ENCODE measurements at regions not wholly inside any gene's neighbourhood (a gene's known extent, or its start where the extent isn't known, plus 50 kb on each side); places are given as distances from the start of the nearest gene placed in this dataset.

DNA sequence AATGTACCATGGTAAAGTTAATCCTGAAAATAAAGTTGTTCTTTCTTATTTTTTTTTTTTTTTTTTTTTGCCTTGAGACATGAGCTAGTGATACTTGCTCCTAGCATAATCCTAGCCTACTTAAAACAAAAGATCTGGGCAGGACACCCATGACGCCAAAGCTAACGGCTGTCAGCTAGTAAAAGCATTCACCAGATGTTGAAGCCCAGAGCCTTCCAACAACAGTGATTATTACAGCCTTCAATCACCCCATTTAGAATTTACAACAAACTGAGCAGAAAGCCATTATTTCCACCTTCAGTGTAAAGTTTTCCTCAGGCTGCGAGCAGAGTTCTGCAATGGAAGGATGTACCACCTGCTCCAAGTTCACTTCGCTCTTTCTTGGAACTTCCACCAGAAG, 259.5 kb downstream of the SP3 start:
- intact Hi-C loops (cut with DNase I), result no loop called here
- Histone ChIP-seq H3K9me3 (no peaks in the 10 kb centered on the region), H3K27me3 (peaks cover 0 to 7% (median 0%) of the 10 kb centered on the region in 9 donors), H3K4me1 (peaks cover 0 to 2% (median 0%) of the 10 kb centered on the region in 12 donors), H3K4me3 (no peak overlapping the region), H3K27ac (no peak overlapping the region), H3K36me3 (no peaks in the 10 kb centered on the region)
- TF ChIP-seq POLR2A (IDR thresholded peaks at IDR 0.05), result no peak
- TF ChIP-seq, protein P1, sequence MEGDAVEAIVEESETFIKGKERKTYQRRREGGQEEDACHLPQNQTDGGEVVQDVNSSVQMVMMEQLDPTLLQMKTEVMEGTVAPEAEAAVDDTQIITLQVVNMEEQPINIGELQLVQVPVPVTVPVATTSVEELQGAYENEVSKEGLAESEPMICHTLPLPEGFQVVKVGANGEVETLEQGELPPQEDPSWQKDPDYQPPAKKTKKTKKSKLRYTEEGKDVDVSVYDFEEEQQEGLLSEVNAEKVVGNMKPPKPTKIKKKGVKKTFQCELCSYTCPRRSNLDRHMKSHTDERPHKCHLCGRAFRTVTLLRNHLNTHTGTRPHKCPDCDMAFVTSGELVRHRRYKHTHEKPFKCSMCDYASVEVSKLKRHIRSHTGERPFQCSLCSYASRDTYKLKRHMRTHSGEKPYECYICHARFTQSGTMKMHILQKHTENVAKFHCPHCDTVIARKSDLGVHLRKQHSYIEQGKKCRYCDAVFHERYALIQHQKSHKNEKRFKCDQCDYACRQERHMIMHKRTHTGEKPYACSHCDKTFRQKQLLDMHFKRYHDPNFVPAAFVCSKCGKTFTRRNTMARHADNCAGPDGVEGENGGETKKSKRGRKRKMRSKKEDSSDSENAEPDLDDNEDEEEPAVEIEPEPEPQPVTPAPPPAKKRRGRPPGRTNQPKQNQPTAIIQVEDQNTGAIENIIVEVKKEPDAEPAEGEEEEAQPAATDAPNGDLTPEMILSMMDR (IDR thresholded peaks at IDR 0.05), result no peak
- no peak for DNase-seq
- 63 to 76% (median 71%) methylated on average over 4 of the region's 4 CpGs for WGBS, 4 donors
- no peak for ATAC-seq

DNA sequence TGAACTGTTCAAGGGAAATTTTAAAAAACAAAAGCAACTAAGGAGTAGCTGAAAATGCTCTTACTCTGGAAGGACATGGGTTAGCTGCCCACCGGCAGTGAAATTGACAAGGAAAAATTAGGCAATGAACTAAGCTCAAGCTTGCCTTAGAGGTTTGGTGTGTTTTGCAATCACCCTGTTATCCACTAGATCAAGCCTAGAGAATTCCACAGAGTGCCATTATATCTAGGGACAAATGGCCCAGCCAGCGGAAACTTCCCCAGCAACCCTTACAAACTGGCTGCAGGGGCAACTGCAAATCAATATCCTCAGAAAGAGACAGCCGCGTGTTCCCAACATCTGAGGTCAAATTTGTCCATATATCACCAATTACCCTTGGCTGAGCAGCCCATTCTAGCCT, 258.2 kb downstream of the SP3 start:
- no peak for ATAC-seq
- Histone ChIP-seq H3K9me3 (no peaks in the 10 kb centered on the region), H3K36me3 (no peaks in the 10 kb centered on the region), H3K27ac (no peak overlapping the region), H3K4me3 (no peak overlapping the region), H3K4me1 (peaks cover 0 to 2% (median 0%) of the 10 kb centered on the region in 12 donors), H3K27me3 (peaks cover 0 to 7% (median 0%) of the 10 kb centered on the region in 9 donors)
- WGBS, 4 donors, result 91 to 98% (median 96%) methylated on average over 4 of the region's 4 CpGs
- intact Hi-C loops (cut with DNase I), result no loop called here
- TF ChIP-seq, protein P1 (IDR thresholded peaks at IDR 0.05), result no peak
- no peak for TF ChIP-seq POLR2A (IDR thresholded peaks at IDR 0.05)
- DNase-seq, result no peak

DNA sequence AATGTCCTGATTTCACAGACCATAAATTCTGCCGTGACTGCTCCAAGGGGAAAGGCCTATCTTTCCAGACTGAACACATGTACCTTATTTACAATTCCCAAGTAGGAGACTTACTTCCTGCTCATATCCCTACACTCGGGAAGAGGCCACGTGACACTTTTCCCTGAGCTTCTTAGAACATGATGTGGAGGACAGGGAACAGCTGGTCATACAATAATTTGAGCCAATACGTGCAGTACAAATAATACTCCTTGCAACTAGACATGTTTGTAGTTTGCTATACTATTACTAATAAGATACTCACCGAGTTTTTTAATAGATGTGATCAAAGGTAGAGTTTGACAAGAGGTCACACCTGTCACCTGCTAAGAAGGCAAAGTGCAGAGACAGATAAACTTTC, 256.4 kb downstream of the SP3 start:
- WGBS, 4 donors, result 56 to 67% (median 64%) methylated on average over 5 of the region's 5 CpGs
- peaks cover 0 to 7% (median 0%) of the 10 kb centered on the region in 9 donors for H3K27me3 ChIP-seq
- intact Hi-C loops (cut with DNase I), result no loop called here
- H3K4me3 ChIP-seq, result no peak overlapping the region
- H3K9me3 ChIP-seq, result no peaks in the 10 kb centered on the region
- ATAC-seq (peak; percentile 42 to 80 (median 68)), DNase-seq (peak in 2 of 5 donors; percentile 31 to 51)
- TF ChIP-seq, protein P1 (IDR thresholded peaks at IDR 0.05), result no peak
- no peak for TF ChIP-seq POLR2A (IDR thresholded peaks at IDR 0.05)
- peak overlapping the region in 1 of 12 donors; percentile 25 for H3K27ac ChIP-seq
- peaks cover 0 to 2% (median 0%) of the 10 kb centered on the region in 12 donors for H3K4me1 ChIP-seq
- H3K36me3 ChIP-seq, result no peaks in the 10 kb centered on the region

DNA sequence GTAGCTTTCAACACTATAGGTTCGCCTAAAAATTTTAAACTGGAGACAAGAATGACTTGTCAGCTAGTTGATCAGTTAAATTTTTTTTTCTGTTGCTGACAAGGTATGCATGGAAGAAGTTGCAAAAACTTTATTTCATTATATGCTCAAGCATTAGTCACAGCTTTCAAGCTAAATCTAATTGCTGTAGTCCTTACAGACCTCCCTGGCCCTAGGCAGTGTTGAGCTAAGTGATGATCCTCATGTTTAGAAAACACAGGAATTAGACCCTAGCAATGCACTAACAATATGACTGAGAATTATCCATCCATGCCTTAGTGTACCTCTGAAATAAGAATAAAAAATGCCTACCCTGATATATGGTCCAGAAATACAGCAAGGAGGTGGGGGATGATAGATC, 253.4 kb downstream of the SP3 start:
- H3K36me3 ChIP-seq, result no peaks in the 10 kb centered on the region
- H3K9me3 ChIP-seq, result no peaks in the 10 kb centered on the region
- no peak for ATAC-seq
- no peaks in the 10 kb centered on the region for H3K27me3 ChIP-seq
- H3K4me3 ChIP-seq, result no peak overlapping the region
- peaks cover 0 to 2% (median 0%) of the 10 kb centered on the region in 12 donors for H3K4me1 ChIP-seq
- DNase-seq, result no peak
- no peak overlapping the region for H3K27ac ChIP-seq
- intact Hi-C loops (cut with DNase I), result no loop called here
- WGBS, 4 donors, result 70 to 89% (median 83%) methylated on average over 1 of the region's 1 CpG
- TF ChIP-seq, protein P1 (IDR thresholded peaks at IDR 0.05), result no peak
- no peak for TF ChIP-seq POLR2A (IDR thresholded peaks at IDR 0.05)
